Stimulated activated CD4-positive, alpha-beta T cell treated with anti-CD3 and anti-CD28 coated beads, Interleukin-15, amount 100 ng/mL, for 1 hour (primary cell): ENCODE measurements at regions not wholly inside any gene's neighbourhood (a gene's known extent, or its start where the extent isn't known, plus 50 kb on each side); places are given as distances from the start of the nearest gene placed in this dataset.
"Not testable (repeated sequence)": the region's sequence is repeated elsewhere in the genome, so short reads cannot be mapped to it uniquely, and the experiment has no call there.

Source experiments
- DNase-seq, 2 donors: peaks; one replicate each; pipeline ENCODE4 v3.0.0-alpha.2; 2020; ENCODE audit warnings: low read depth in 1 of 2, low spot score in 1 of 2

DNA sequence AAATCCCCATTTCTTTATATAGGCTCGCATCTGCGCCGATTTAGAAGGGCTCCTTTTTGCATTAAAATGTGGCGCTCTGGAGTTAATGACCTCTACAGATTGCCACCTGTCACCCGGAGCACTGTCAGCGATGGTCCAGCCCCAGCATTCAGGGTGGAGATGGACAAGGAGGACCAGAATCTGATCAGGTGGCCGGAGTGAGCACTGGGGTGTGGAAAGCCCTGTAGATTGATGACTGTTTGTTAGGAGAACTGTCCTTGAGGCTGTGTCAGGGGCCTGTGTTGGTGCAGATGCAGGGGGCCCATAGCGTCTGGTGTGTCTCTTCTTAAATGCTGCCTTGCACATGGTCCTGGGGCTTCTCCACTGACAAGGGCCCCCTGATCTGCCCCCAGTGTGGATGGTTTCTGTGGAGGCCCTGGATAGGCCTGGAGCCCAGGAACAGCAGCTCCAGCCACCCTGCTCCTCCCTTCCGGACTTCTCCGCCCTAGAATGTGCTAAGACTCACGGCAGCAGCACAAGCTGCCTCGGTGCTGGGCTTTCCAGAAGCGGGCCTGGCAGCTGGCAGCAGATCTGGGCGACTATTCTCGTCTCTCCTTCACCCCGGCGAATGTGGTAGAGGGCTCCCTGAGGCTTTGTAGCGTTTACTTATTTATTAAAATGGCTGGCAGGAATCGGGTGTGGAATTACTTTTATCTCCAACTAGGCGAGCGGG is 1333.3 kb downstream of the BRD1 start:
- DNase-seq: no peak

DNA sequence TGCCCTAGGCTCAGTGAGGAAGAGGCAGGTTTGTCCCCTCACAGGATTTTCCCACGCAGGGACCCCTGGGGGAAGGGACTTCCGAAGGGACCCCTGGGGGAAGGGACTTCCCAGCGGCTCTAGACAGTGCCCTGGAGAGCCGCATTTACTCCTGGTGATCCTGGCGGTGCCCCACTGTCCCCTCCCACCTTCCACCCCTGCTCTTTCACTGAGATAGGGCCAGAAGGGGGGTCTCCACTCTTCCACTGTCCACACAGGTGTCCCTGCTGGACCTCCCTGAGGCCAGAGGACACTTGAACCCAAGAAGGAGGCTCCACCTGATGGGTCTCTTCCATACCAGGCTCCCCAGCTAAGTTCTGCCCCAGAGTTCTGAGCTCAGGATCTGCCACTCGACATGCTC is 1333.9 kb downstream of the BRD1 start:
- no peak for DNase-seq

DNA sequence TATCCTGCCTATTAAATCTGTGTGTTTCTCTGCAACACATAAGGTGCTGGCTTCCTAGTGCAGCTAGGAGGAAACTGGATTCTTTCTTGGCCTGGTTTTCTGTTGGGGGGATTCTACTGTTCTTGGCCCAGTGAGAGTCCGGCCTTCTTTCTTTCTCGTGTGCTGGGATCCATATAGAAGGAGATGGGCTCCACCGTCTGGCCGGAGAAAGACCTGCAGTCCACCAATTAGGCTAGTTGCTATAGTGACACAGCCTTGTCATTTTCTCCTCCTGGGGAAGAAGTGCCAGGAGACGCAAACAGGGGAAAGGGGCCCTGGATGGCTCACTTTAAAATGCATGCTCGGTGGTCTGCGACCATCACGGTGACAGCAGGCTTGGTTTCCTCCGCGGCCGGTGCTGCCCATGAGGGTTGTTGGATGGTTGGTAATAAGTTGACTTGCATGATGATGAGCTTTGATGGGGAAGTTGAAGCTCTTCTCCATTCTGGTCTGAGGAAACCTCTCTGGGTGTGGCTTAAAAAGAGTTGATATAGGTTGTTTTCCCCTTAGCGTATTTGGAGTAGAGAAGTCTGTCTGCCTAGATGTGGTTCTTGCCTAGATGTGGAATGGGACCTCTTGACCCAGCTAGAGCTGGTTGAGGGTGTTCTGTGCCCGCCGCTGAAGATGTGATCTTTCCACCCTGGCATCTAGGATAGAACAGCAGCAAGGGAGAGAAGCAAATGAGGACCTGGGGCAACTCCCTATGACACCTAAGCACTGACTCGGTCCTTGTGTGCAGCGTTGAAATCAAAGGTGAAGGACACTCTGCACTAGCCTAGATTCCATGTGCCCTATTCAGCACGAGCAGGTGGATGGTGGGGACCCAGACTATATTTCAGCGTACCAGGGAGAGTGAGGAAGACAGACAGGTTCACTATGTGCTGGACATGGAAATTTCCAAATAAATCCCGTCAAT is 1335.0 kb downstream of the BRD1 start:
- no peak for DNase-seq

DNA sequence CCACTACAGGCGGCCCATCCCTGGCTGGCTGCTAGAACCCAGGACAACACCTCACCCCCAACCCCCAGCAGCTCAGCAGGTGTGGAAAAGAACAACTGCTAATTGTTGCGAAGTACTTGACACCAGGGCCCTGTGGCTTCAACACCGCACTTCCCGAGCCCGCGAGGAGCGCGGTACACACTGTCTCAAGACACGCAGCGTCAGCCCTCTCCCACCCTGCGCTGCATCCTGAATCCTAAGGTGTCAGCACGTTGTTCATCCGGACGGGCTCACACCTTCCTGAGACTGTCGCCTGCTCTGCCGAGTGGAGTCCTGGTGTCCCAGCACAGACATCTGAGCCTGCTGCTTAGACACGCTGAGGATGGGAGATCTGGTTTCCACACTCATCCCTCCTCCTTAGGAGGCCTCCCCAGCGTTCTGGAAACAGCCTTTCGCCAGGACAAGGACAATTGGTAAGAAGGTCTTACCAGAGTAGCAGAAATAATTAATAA is 1336.2 kb downstream of the BRD1 start:
- no peak for DNase-seq

DNA sequence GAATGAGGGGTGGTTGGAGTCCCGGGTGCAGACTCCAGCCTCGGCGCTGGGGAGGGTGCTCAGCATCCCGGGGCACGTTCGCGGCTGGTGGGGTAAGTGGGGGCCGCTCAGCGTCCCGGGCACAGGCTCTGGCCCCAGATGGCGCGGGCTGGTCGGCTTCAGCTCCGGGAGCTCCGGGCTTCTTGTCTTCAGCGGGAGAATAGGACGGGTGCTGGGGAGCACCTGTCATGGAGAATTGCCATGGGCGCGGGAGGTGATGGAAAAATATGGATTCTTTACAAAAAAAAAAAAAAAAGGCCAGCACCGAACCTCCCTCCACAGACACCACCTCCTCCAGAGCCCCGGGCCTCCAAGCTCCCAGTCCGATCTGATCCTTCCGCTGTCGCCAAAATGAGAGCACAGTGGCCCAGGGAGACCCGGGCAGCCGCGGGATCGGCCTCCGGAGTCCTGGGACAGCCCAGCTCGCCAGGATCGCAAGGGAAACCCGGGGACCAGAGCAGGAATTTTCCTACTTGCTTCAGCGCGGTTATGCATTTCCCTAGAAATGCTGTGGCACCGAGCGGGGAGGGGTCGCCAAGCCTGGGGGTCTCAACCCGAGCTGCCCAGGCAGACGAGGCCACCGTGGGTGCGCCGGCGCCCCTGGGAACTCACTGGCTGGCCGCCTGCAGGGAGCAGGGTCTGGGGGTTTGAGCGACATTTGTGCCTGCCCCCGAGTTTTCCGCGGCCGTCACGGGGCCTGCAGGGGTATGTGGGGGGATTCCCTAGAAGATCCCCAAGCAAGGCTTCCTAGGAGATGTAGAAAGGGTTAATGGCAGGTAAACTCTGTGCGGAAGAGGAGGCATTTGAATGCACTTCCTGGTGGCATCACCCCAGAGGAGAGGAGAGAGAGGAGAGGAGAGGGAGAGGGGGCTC is 1336.9 kb downstream of the BRD1 start:
- no peak for DNase-seq

DNA sequence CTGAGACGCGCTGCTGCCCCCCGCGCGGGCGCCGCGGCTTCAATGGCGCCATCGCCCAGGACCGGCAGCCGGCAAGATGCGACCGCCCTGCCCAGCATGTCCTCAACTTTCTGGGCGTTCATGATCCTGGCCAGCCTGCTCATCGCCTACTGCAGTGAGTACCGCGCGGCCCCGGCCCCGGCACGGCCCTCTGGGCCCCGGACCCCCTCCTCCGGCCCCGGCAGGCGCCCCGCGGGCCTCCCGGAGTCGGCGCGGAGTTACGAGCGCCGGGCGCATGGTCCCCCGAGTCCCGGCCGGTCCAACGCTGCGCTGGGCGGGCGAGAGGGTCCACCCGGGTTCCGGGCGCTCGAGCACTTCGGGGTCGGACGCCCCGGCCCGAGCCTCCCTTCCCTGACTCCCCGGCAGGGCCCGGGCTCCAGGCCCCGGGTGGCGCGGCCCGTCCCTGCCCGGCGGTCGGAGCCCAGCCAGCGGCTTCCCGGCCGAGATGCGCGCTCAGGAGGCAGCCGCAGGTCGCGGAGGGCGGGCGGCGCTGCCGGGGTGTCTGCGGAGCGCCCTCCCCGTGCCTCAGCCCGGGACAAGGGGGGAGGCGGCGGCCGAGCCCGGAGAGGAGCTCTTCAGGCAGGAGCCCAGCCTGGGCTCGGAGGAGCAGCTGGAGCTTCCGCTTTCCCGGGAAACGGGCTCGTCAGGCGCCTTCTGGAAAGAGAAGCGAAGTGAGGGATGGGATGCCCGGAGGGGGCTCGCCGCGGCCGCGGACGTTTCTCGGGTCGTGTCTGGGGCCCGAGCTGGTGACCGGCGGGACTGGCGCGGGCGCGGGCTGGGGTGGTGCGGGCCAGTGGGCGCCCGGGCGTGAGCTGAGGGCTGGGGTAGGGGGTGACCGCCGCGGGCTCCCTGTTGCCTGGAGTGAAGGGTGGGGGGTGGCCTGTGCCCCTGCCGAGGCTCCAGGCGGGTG is 1337.8 kb downstream of the BRD1 start:
- no peak for DNase-seq

DNA sequence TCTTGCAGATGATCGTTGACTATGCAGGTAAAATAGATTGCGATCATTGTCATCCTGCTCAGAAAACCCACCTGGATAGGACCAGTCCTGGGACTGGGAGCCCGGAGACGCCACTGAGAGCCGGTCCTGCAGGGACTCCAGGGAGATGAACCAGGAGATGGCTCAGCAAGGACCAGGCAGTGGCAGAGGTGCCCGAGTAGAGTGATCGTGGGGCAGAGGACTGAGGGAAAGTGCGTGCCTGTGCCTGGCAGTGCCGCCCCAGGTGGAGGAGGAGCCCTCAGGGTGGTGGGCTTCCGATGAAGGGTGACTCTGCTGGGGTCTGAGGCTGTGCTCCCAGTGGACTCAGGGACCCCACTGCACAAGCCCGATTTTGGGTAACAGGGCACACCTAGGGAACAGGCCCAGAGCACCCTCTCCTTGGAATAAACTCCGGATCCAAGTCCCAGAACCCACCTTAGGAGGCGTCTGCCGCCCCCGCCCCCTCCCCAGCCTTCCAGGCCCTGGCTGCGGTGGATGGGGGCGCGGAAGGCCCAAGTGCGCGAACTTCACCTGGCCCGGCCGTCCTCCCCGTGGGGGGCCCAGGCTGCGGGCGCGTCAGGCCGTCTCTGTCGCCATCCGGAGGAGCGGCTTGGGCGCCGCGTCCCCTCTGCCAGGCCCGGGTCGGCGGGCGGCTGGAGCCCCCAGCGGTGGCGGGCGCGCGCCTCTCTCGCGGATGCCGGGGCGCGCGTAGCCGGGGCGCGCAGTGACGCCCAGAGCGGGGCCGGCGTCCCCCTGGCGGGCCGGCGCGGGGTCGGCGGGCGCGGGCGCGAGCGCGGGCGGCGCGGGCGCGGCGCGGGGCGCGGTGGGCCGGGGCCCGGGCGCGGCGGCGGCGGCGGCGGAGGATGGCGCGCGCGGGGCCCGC is 1338.8 kb downstream of the BRD1 start:
- DNase-seq: no peak

DNA sequence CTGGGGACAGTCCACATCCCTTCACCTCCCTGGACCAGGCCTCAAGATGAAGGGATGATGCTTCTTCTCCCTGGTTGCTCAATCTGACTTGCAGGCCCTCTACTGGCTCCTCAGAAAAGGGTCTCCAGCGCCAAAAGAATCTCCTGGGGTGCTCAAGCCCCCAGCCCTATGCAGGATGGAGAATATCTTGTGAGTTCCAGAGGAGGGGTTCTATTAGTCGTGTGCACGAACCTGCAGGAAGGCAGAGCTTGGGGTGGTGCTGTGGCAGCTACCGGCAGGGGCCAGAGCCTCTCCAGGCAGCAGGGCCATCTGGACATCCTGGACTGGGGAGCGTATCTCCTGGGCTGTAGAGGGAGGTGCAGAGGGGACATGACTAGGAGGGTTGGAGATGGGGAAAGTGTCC is 1339.5 kb downstream of the BRD1 start:
- no peak for DNase-seq

DNA sequence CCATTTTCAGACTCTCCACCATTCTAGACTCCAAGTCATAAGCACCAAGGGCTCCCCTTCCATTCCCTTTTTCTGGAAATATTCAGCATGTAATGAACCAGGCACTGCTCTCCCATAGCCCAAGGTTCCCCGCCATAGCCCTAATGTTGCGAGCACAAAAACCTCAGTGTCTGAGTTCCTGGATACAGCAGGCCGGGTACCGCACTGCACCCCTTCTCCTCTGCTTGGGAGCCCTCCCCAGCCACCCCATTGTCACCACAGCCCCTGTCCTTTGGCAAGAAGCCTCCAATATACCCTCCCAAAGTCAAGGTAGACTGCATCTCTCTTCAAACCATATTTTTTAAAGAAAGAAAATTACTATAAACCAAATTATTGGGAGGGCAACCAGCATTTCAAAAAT is 1341.1 kb downstream of the BRD1 start:
- no peak for DNase-seq

- DNase-seq: no peak
These were observed 1341.5 kb downstream of the BRD1 start for GRCh38 chr22:48486134-48486532.

- DNase-seq: no peak
These were observed 1342.2 kb downstream of the BRD1 start for GRCh38 chr22:48485149-48486133.

GRCh38 chr22:48483764-48484528 is 1343.7 kb downstream of the BRD1 start:
- DNase-seq: no peak

DNA sequence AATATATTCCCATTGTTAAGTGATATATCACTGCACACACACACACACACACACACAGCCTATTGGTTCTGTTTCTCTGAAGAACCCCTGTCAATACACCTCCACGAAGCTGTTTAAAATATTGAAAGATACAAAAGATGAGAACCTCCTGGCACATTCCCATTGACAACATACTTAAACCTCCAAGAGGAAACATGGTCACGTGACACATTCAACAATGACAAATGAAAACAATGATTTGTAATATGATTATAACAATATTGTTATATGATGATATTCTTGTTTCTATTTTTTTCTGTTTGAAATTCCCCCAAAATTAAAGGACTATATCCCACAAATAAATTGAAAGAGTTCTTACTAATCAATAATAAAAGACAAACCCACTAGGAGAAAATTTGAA is 1344.9 kb downstream of the BRD1 start:
- DNase-seq: no peak

DNA sequence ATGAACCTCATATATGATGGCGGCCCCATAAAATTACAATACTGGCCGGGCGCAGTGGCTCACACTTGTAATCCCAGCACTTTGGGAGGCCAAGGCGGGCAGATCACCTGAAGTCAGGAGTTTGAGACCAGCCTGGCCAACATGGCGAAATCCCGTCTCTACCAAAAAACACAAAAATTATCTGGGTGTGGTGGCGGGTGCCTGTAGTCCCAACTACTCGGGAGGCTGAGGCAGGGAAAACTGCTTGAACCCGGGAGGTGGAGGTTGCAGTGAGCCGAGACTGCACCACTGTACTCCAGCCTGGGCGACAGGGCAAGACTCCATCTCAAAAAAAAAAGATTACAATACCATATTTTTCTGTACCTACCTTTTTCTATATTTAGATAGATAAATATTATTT is 1345.5 kb downstream of the BRD1 start:
- not testable (repeated sequence) for DNase-seq

DNA sequence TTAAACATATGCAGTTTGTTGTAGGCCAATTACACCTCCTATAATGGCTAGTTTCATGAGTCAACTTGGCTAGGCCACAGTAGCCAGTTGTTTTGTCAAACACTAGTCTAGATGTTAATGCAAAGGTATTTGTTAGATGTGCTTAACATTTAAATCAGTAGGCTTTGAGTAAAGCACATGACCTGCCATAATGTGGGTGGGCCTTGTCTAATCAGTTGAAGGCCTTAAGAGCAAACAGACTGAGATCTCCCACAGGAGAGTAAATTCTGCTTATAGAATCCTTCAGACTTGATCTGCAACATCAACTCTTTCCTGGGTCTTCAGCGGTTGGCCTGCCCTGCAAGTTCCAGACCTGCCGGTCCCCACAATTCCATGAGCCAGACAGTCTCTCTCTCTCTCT is 1345.9 kb downstream of the BRD1 start:
- no peak for DNase-seq

DNA sequence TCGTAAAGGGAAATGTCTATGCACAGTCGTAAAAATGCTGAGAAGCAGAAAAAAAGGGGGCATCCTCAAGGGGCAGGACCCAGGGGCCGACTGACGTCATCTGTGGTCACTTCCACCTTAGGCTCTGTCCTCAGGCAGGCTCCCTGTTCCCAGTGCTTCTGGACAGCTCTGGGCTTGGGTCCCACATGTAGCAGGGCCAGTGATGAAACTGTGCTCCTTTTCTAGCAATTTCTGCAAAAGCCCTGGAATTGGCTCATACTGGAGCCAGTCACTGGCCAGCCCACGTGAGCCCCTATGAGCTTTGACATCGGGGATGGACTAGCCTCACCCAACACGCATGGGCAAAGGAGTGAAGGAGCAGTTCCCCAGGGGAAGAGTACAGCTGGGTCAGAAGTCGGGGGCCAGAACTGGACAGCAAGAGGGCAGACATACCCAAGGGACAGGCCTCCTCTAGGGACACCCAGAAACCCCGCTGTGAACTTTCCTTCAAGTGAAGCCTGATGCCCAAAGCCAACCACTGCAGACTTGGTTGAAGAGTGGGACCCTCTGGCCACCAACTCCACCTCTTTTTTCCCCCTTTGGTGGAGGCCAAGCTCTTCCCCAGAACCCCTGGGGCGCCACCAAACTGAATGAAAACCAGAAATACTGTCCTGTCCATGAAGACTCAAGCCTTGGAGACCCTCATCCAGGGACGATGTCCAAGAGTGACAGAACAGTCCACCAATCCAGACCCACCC is 1349.0 kb downstream of the BRD1 start:
- DNase-seq: no peak
